GM23248 (cell line): ENCODE measurements at regions not wholly inside any gene's neighbourhood (a gene's known extent, or its start where the extent isn't known, plus 50 kb on each side); places are given as distances from the start of the nearest gene placed in this dataset.

Experiments used
- EZH2 ChIP-seq: fragments of 200-600 bp; sonication (generic); IDR thresholded peaks from 2 replicates; pipeline ENCODE4 v1.6.1; 2018; ENCODE audit warnings: antibody characterized with exemption, mild to moderate bottlenecking; ENCODE audit not compliant: insufficient read depth, poor library complexity, severe bottlenecking
- EZH2phosphoT487 ChIP-seq: fragments of 200-600 bp; sonication (generic); IDR thresholded peaks from 2 replicates; pipeline ENCODE4 v1.6.1; 2018; ENCODE audit warnings: antibody characterized with exemption, moderate library complexity, mild to moderate bottlenecking, low read depth; ENCODE audit not compliant: insufficient read depth

DNA sequence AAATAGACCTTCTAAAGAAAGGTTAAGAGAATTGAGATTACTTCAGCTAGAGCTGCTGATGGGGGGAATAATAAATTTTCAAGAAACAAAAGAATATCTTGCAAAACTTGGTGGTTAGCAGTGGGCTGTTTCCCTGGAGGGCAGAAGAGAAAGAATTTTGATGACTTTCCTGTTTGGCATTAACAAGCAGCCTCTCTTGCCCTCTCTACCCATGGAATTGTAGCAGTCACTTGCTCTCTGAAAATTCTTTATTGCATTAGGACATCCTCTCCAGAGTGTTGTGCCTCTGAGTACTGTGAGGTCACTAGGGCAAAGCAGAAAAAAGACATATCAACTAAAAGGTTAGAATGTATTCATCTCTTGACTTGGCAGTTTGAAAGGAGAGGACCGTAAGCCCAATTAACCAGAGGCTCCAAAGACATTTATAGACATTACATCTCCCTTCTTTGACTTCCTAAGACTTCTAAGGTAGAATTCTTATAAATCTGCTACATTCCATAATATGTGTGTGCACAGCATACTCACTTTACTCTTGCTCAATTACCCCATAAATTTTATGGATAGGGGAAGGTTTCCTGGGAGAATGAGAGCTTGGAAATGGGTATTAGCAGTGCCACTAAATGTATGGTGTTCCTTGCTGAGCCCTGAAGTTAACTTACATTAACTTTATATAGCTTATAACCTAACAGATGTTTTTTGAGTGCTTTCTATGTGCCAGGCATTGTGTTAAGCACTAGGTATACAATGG lies 215.3 kb downstream of the KIF20B start:
- TF ChIP-seq EZH2: no peak
- TF ChIP-seq EZH2phosphoT487: no peak
